ENCODE measurements at regions not wholly inside any gene's neighbourhood (a gene's known extent, or its start where the extent isn't known, plus 50 kb on each side); places are given as distances from the start of the nearest gene placed in this dataset.

DNA sequence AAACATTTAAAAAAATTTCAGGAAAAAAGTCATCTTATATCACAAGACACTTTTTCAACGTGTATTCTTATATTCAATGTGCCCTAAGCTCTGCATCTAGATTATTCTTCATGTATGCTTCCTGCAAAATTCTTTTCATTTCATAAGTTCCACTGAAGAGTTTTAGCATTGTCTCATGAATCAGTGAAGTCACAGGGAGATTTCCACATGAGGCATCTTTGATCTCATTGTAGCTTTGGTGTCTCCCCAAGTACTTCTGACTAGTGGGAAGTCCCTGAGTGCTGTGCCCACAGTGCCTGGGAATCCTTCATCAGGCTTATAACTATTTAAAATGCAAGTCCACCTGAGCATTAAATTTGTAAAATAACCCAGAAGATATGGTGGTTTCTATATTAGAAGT lies 123.8 kb downstream of the MAD2L1 start:
- no peaks in the 10 kb centered on the region for H3K9me1 ChIP-seq (ENCODE audit: insufficient read depth, low read length)
- no peak overlapping the region for H3K14ac ChIP-seq (replicated peaks; ENCODE audit: low read depth, low read length)
- no peak overlapping the region for H3K4me3 ChIP-seq (ENCODE audit: insufficient read depth, low read depth, low read length)
- no peak overlapping the region for H2AK5ac ChIP-seq (ENCODE audit: low read depth, low read length)
- DNase-seq (peak; percentile 63), ATAC-seq (ENCODE audit: low read depth) (no peak)
- H3K56ac ChIP-seq (ENCODE audit: extremely low read depth, insufficient read depth, low read length): no peak overlapping the region
- no peak overlapping the region for H4K5ac ChIP-seq (ENCODE audit: low read depth, low read length)
- no peaks in the 10 kb centered on the region for H3K27me3 ChIP-seq (ENCODE audit: control insufficient read depth, insufficient read depth, low read length)
- H3K79me1 ChIP-seq (ENCODE audit: low read depth in 1 of 2, low read length in 2 of 2): no peaks in the 10 kb centered on the region
- in situ Hi-C loops (cut with MboI; ENCODE audit: low sequenced_read_pairs) (no loop called here), dilution Hi-C loops (cut with HindIII; ENCODE audit: low sequenced_read_pairs, unreplicated experiment) (no loop called here), intact Hi-C loops (cut with micrococcal nuclease) (loop anchor here (5.0 kb wide), 1 partner anchor 311 kb away; no protein-coding TSS in a partner anchor)
- no peaks in the 10 kb centered on the region for H4K20me1 ChIP-seq (ENCODE audit: insufficient read depth, low read length)
- POLR2A ChIA-PET (ENCODE audit: unreplicated experiment): no interaction called here
- no peak overlapping the region for H2AK9ac ChIP-seq (replicated peaks; ENCODE audit: low read depth, low read length, poor library complexity)
- H2BK120ac ChIP-seq (ENCODE audit: low read depth, low read length): no peak overlapping the region
- H2AFZ ChIP-seq (replicated peaks; ENCODE audit: low read length, poor library complexity): no peak overlapping the region
- H3K9me3 ChIP-seq (ENCODE audit: control insufficient read depth, insufficient read depth, low read length): no peaks in the 10 kb centered on the region
- H3K18ac ChIP-seq (ENCODE audit: low read depth, low read length): no peak overlapping the region
- CTCF ChIA-PET: no interaction called here
- H4K8ac ChIP-seq (ENCODE audit: low read depth in 2 of 2, low read length in 2 of 2): no peak overlapping the region
- no peak overlapping the region for H2BK15ac ChIP-seq (ENCODE audit: low read depth, low read length)
- no peak overlapping the region for H3K23ac ChIP-seq (ENCODE audit: low read depth, low read length)
- no peak overlapping the region for H2BK20ac ChIP-seq (ENCODE audit: low read depth, low read length)
- no peaks in the 10 kb centered on the region for H3K36me3 ChIP-seq (ENCODE audit: control insufficient read depth, insufficient read depth, low read length)
- H3K4me2 ChIP-seq (ENCODE audit: low read depth, low read length): no peak overlapping the region
- peaks cover 12% of the 10 kb centered on the region for H3K4me1 ChIP-seq (ENCODE audit: control insufficient read depth, insufficient read depth, low read length)
- H3K4ac ChIP-seq (ENCODE audit: low read depth, low read length): no peak overlapping the region
- BruUV-seq (replicated peaks): no TSS peak
- no CpG with 5 or more reads among the region's 1 CpG for WGBS, 2 experiments (ENCODE audit: extremely low coverage in 2 of 2, insufficient read length in 1 of 2)
- H2BK5ac ChIP-seq (ENCODE audit: low read depth, low read length, poor library complexity, severe bottlenecking): no peak overlapping the region
- no peak overlapping the region for H3K27ac ChIP-seq (ENCODE audit: insufficient read depth, low read length)
- no peak overlapping the region for H4K91ac ChIP-seq (ENCODE audit: insufficient read depth, low read depth, low read length)
- H3K9ac ChIP-seq (ENCODE audit: low read depth, low read length): no peak overlapping the region
- no peak for TF ChIP-seq FOS (IDR thresholded peaks at IDR 0.05; ENCODE audit: low read depth, low read length)
- no peak for TF ChIP-seq RAD21 (IDR thresholded peaks at IDR 0.05; ENCODE audit: low read length)
- TF ChIP-seq SMC3 (IDR thresholded peaks at IDR 0.05; ENCODE audit: low read depth, low read length): no peak
- no peak for TF ChIP-seq MAZ (IDR thresholded peaks at IDR 0.05; ENCODE audit: borderline replicate concordance, low read depth, low read length)
- TF ChIP-seq, protein P1, sequence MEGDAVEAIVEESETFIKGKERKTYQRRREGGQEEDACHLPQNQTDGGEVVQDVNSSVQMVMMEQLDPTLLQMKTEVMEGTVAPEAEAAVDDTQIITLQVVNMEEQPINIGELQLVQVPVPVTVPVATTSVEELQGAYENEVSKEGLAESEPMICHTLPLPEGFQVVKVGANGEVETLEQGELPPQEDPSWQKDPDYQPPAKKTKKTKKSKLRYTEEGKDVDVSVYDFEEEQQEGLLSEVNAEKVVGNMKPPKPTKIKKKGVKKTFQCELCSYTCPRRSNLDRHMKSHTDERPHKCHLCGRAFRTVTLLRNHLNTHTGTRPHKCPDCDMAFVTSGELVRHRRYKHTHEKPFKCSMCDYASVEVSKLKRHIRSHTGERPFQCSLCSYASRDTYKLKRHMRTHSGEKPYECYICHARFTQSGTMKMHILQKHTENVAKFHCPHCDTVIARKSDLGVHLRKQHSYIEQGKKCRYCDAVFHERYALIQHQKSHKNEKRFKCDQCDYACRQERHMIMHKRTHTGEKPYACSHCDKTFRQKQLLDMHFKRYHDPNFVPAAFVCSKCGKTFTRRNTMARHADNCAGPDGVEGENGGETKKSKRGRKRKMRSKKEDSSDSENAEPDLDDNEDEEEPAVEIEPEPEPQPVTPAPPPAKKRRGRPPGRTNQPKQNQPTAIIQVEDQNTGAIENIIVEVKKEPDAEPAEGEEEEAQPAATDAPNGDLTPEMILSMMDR (conservative IDR thresholded peaks at IDR 0.05; ENCODE audit: low read depth, low read length): no peak
